ENCODE measurements at regions not wholly inside any gene's neighbourhood (a gene's known extent, or its start where the extent isn't known, plus 50 kb on each side); places are given as distances from the start of the nearest gene placed in this dataset.

DNA sequence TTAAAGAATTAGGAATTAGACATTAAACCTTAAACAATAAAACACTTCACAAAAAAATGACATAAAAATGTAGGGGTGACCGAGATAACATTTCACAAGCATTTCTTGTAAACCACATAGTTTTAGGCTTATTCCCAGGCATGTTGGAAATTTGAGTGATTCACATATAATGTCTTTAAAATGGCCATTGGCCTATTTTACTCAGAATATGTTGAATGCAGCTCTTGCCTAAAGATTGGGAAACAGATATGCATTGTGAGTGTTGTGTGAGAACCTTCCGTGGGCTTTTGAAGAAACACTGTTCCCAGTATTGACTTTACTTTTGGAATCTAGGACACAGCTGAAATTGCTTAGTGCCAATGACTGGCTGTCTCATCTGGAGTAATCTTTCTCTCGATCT is 79.6 kb downstream of the ARL5B start:
- no peaks in the 10 kb centered on the region for H3F3A ChIP-seq (ENCODE audit: insufficient read depth, low read length, poor library complexity, severe bottlenecking)
- TF ChIP-seq POLR2AphosphoS5 (IDR thresholded peaks at IDR 0.05) (no peak), RAD21 (conservative IDR thresholded peaks at IDR 0.05) (no peak), SMC3 (conservative IDR thresholded peaks at IDR 0.05; ENCODE audit: poor library complexity) (no peak), EZH2 (IDR thresholded peaks at IDR 0.05; ENCODE audit: borderline replicate concordance, insufficient read depth, low read length, poor library complexity, severe bottlenecking) (no peak), MXI1 (conservative IDR thresholded peaks at IDR 0.05; ENCODE audit: poor library complexity, severe bottlenecking) (no peak)
- TF ChIP-seq, protein P1, sequence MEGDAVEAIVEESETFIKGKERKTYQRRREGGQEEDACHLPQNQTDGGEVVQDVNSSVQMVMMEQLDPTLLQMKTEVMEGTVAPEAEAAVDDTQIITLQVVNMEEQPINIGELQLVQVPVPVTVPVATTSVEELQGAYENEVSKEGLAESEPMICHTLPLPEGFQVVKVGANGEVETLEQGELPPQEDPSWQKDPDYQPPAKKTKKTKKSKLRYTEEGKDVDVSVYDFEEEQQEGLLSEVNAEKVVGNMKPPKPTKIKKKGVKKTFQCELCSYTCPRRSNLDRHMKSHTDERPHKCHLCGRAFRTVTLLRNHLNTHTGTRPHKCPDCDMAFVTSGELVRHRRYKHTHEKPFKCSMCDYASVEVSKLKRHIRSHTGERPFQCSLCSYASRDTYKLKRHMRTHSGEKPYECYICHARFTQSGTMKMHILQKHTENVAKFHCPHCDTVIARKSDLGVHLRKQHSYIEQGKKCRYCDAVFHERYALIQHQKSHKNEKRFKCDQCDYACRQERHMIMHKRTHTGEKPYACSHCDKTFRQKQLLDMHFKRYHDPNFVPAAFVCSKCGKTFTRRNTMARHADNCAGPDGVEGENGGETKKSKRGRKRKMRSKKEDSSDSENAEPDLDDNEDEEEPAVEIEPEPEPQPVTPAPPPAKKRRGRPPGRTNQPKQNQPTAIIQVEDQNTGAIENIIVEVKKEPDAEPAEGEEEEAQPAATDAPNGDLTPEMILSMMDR (IDR thresholded peaks at IDR 0.05; ENCODE audit: poor library complexity, severe bottlenecking): no peak
- H3K27me3 ChIP-seq (ENCODE audit: insufficient read depth, low read depth, low read length): no peaks in the 10 kb centered on the region
- H3K79me2 ChIP-seq (replicated peaks; ENCODE audit: insufficient read depth, low read length): no peaks in the 10 kb centered on the region
- H3K36me3 ChIP-seq (ENCODE audit: insufficient read depth, low read length): no peaks in the 10 kb centered on the region
- H3K27ac ChIP-seq (ENCODE audit: low read length): no peak overlapping the region
- no peaks in the 10 kb centered on the region for H3K9me2 ChIP-seq (ENCODE audit: insufficient read depth, low read length)
- H3K9ac ChIP-seq (ENCODE audit: low read length): no peak overlapping the region
- H2AFZ ChIP-seq (ENCODE audit: low read depth, low read length): no peak overlapping the region
- no peaks in the 10 kb centered on the region for H3K9me3 ChIP-seq (ENCODE audit: low read length)
- no peak overlapping the region for H3K4me3 ChIP-seq (ENCODE audit: low read length)
- no peak overlapping the region for H3K4me2 ChIP-seq (ENCODE audit: low read length)
- no peaks in the 10 kb centered on the region for H4K20me1 ChIP-seq (ENCODE audit: insufficient read depth)

GRCh38 chr10:18743926-18744325 is 84.7 kb downstream of the ARL5B start:
- Histone ChIP-seq H3K9me3 (ENCODE audit: low read length) (no peaks in the 10 kb centered on the region), H3K27me3 (ENCODE audit: insufficient read depth, low read depth, low read length) (no peaks in the 10 kb centered on the region), H3K4me2 (ENCODE audit: low read length) (no peak overlapping the region), H2AFZ (ENCODE audit: low read depth, low read length) (no peak overlapping the region), H3K36me3 (ENCODE audit: insufficient read depth, low read length) (no peaks in the 10 kb centered on the region), H3K9me2 (ENCODE audit: insufficient read depth, low read length) (no peaks in the 10 kb centered on the region), H3K4me3 (ENCODE audit: low read length) (no peak overlapping the region), H3F3A (ENCODE audit: insufficient read depth, low read length, poor library complexity, severe bottlenecking) (no peaks in the 10 kb centered on the region), H3K27ac (ENCODE audit: low read length) (no peak overlapping the region), H4K20me1 (ENCODE audit: insufficient read depth) (no peaks in the 10 kb centered on the region), H3K79me2 (replicated peaks; ENCODE audit: insufficient read depth, low read length) (no peaks in the 10 kb centered on the region), H3K9ac (ENCODE audit: low read length) (no peak overlapping the region)
- no peak for TF ChIP-seq EP300 (conservative IDR thresholded peaks at IDR 0.05; ENCODE audit: poor library complexity, severe bottlenecking)
- no peak for TF ChIP-seq TAF1 (IDR thresholded peaks at IDR 0.05; ENCODE audit: low read depth)
- TF ChIP-seq RAD21 (conservative IDR thresholded peaks at IDR 0.05): no peak
- no peak for TF ChIP-seq SMC3 (conservative IDR thresholded peaks at IDR 0.05; ENCODE audit: poor library complexity)
- TF ChIP-seq, protein P2, sequence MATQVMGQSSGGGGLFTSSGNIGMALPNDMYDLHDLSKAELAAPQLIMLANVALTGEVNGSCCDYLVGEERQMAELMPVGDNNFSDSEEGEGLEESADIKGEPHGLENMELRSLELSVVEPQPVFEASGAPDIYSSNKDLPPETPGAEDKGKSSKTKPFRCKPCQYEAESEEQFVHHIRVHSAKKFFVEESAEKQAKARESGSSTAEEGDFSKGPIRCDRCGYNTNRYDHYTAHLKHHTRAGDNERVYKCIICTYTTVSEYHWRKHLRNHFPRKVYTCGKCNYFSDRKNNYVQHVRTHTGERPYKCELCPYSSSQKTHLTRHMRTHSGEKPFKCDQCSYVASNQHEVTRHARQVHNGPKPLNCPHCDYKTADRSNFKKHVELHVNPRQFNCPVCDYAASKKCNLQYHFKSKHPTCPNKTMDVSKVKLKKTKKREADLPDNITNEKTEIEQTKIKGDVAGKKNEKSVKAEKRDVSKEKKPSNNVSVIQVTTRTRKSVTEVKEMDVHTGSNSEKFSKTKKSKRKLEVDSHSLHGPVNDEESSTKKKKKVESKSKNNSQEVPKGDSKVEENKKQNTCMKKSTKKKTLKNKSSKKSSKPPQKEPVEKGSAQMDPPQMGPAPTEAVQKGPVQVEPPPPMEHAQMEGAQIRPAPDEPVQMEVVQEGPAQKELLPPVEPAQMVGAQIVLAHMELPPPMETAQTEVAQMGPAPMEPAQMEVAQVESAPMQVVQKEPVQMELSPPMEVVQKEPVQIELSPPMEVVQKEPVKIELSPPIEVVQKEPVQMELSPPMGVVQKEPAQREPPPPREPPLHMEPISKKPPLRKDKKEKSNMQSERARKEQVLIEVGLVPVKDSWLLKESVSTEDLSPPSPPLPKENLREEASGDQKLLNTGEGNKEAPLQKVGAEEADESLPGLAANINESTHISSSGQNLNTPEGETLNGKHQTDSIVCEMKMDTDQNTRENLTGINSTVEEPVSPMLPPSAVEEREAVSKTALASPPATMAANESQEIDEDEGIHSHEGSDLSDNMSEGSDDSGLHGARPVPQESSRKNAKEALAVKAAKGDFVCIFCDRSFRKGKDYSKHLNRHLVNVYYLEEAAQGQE (IDR thresholded peaks at IDR 0.05; ENCODE audit: borderline replicate concordance): no peak
- TF ChIP-seq MXI1 (conservative IDR thresholded peaks at IDR 0.05; ENCODE audit: poor library complexity, severe bottlenecking): no peak
- TF ChIP-seq, protein P1 (IDR thresholded peaks at IDR 0.05; ENCODE audit: poor library complexity, severe bottlenecking): no peak
- TF ChIP-seq POLR2AphosphoS5 (IDR thresholded peaks at IDR 0.05): no peak
- no peak for TF ChIP-seq EZH2 (IDR thresholded peaks at IDR 0.05; ENCODE audit: borderline replicate concordance, insufficient read depth, low read length, poor library complexity, severe bottlenecking)
